ENCODE measurements at regions not wholly inside any gene's neighbourhood (a gene's known extent, or its start where the extent isn't known, plus 50 kb on each side); places are given as distances from the start of the nearest gene placed in this dataset.
A peak's percentile ranks its signal among the peaks of the same experiment; 100 is the strongest.

DNA sequence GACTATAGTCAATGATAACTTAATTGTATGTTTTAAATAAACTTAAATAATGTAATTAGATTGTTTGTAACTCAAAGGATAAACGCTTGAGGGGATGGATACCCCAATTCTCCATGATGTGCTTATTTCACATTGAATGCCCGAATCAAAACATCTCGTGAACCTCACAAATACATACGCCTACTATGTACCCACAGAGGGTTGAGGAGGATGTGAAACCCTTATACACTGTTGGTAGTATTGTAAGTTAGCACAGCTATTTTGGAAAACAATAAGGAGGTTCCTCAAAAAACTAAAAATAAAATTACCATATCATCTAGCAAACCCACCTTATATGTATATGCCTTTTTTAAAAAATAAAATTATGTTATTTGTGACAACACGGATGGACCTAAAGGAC is 198.6 kb downstream of the MRPL39 start:
- Histone ChIP-seq H3K4me3 (no peak overlapping the region), H3K4me1 (no peaks in the 10 kb centered on the region), H3K27ac (no peak overlapping the region), H3K27me3 (no peaks in the 10 kb centered on the region), H3K36me3 (no peaks in the 10 kb centered on the region), H3K9me3 (no peaks in the 10 kb centered on the region)
- ATAC-seq = no peak
- TF ChIP-seq, protein P1, sequence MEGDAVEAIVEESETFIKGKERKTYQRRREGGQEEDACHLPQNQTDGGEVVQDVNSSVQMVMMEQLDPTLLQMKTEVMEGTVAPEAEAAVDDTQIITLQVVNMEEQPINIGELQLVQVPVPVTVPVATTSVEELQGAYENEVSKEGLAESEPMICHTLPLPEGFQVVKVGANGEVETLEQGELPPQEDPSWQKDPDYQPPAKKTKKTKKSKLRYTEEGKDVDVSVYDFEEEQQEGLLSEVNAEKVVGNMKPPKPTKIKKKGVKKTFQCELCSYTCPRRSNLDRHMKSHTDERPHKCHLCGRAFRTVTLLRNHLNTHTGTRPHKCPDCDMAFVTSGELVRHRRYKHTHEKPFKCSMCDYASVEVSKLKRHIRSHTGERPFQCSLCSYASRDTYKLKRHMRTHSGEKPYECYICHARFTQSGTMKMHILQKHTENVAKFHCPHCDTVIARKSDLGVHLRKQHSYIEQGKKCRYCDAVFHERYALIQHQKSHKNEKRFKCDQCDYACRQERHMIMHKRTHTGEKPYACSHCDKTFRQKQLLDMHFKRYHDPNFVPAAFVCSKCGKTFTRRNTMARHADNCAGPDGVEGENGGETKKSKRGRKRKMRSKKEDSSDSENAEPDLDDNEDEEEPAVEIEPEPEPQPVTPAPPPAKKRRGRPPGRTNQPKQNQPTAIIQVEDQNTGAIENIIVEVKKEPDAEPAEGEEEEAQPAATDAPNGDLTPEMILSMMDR (IDR thresholded peaks at IDR 0.05) = no peak
- TF ChIP-seq POLR2A (IDR thresholded peaks at IDR 0.05) = no peak
- intact Hi-C loops (cut with DNase I) = no loop called here
- 73% methylated on average over 5 of the region's 5 CpGs for WGBS (ENCODE audit: insufficient coverage, low coverage, low lambda C conversion rate, missing lambda C conversion rate)
- DNase-seq = no peak

DNA sequence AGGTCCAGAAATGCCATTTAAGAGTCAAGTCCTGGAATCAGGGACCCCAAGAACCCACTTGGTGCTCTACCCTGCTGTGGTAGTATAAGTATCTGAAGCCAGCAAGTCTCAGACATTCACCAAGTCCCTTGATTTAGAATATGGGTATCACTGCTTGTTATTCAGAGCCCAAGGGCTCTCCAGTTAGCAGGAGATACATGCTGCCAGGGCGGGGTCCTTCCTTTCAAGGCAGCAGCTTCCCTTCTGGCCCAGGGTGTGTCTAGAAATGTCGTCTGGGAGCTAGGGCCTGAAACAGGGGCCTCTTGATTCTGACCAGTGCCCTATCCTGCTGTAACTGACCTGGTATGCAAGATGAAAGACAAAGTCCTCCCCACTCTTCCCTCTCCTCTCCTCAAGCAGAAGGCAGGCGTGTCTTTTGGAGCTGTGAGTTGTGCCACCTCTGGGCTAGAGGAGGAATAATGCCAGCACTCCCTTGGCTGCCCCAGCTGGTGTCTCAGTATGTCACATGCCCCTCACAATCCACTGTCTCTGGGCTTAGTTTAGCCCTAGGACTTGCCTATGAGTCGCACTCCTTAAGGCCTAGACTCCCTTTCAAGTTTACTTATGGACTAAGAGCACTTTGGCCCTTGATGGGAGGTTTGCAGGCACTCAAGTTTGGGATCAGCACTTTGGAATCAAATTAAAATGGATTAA is 200.2 kb downstream of the MRPL39 start:
- Histone ChIP-seq H3K4me3 (no peak overlapping the region), H3K9me3 (no peaks in the 10 kb centered on the region), H3K27me3 (no peaks in the 10 kb centered on the region), H3K27ac (no peak overlapping the region), H3K4me1 (no peaks in the 10 kb centered on the region), H3K36me3 (no peaks in the 10 kb centered on the region)
- WGBS (ENCODE audit: insufficient coverage, low coverage, low lambda C conversion rate, missing lambda C conversion rate) = 37% methylated on average over 2 of the region's 4 CpGs
- TF ChIP-seq POLR2A (IDR thresholded peaks at IDR 0.05) = no peak
- TF ChIP-seq, protein P1 (IDR thresholded peaks at IDR 0.05) = no peak
- ATAC-seq (no peak), DNase-seq (no peak)
- intact Hi-C loops (cut with DNase I) = no loop called here

DNA sequence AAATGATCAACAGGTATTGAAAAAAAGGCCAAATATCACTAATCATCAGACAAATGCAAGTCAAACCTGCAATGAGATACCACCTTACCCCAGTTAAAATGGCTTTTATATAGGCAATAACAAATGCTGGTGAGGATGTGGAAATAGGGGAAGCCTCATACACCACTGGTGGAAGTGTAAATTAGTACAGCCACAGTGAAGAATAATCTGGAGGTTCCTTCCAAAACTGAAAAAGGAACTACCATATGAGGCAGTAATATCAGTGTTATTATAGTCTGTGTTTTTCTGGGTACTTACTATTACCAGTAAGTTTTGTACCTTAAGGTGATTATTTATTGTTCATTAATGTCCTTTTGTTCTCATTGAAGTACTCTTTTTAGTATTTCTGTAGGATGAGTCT is 201.3 kb downstream of the MRPL39 start:
- TF ChIP-seq, protein P1 (IDR thresholded peaks at IDR 0.05) = no peak
- no peak for TF ChIP-seq POLR2A (IDR thresholded peaks at IDR 0.05)

DNA sequence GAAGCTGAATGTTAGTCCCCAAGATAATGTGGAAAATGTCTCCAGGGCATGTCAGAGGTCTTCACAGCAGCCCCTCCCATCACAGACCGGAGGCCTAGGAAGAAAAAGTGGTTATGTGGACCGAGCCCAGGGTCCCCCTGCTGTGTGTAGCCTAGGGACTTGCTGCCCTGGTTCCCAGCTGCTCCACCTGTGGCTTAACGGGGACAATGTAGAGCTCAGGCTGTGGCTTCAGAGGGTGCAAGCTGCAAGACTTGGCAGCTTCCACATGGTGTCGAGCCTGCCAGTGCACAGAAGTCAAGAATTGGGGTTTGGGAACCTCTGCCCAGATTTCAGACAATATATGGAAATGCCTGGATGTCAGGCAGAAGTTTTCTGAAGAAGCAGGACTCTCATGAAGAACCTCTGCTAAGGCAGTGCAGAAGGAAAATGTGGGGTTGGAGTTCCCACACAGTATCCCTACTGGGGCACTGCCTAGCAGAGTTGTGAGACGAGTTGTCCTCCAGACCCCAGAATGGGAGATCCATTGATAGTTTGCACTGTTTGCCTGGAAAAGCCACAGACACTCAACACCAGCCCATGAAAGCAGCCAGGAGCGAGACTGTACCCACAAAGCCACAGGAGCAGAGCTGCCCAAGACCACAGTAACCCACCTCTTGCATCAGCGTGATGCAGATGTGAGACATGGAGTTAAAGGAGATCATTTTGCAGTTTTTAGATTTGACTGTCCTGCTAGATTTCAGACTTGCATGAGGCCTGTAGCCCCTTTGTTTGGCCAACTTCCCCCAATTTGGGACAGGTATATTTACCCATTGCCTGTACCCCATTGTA is 204.9 kb downstream of the MRPL39 start:
- Histone ChIP-seq H3K4me3 (no peak overlapping the region), H3K9me3 (no peaks in the 10 kb centered on the region), H3K4me1 (no peaks in the 10 kb centered on the region), H3K27me3 (no peaks in the 10 kb centered on the region), H3K27ac (no peak overlapping the region), H3K36me3 (no peaks in the 10 kb centered on the region)
- DNase-seq = no peak
- intact Hi-C loops (cut with DNase I) = no loop called here
- TF ChIP-seq, protein P1 (IDR thresholded peaks at IDR 0.05) = no peak
- no peak for TF ChIP-seq POLR2A (IDR thresholded peaks at IDR 0.05)
- ATAC-seq = no peak
- 53% methylated on average over 3 of the region's 7 CpGs for WGBS (ENCODE audit: insufficient coverage, low coverage, low lambda C conversion rate, missing lambda C conversion rate)

More for the DNA sequence above, 201.3 kb downstream of the MRPL39 start:
- ATAC-seq = peak in 1 of 4 donors; percentile 29
- Histone ChIP-seq H3K9me3 (no peaks in the 10 kb centered on the region), H3K27ac (no peak overlapping the region), H3K36me3 (no peaks in the 10 kb centered on the region), H3K4me3 (no peak overlapping the region), H3K27me3 (no peaks in the 10 kb centered on the region), H3K4me1 (no peaks in the 10 kb centered on the region)
- intact Hi-C loops (cut with DNase I) = no loop called here
- no peak for DNase-seq
